GM18870 (cell line): ENCODE measurements at regions not wholly inside any gene's neighbourhood (a gene's known extent, or its start where the extent isn't known, plus 50 kb on each side); places are given as distances from the start of the nearest gene placed in this dataset.
"Not testable (repeated sequence)": the region's sequence is repeated elsewhere in the genome, so short reads cannot be mapped to it uniquely, and the experiment has no call there.

Experiments
- ATAC-seq: cut with Tn5 transposase; IDR thresholded peaks from one replicate; pipeline ENCODE4 v1.9.1; 2021; ENCODE audit warnings: moderate library complexity; ENCODE audit not compliant: unreplicated experiment

- no peak for ATAC-seq
These were observed 143.0 kb downstream of the TTLL2 start for GRCh38 chr6:167467793-167468431.

- ATAC-seq, result no peak
These were observed 144.2 kb downstream of the TTLL2 start for GRCh38 chr6:167469101-167469500.

GRCh38 chr6:167469672-167470071 is 144.8 kb downstream of the TTLL2 start:
- ATAC-seq, result no peak

GRCh38 chr6:167470101-167470835 is 145.4 kb downstream of the TTLL2 start:
- no peak for ATAC-seq

DNA sequence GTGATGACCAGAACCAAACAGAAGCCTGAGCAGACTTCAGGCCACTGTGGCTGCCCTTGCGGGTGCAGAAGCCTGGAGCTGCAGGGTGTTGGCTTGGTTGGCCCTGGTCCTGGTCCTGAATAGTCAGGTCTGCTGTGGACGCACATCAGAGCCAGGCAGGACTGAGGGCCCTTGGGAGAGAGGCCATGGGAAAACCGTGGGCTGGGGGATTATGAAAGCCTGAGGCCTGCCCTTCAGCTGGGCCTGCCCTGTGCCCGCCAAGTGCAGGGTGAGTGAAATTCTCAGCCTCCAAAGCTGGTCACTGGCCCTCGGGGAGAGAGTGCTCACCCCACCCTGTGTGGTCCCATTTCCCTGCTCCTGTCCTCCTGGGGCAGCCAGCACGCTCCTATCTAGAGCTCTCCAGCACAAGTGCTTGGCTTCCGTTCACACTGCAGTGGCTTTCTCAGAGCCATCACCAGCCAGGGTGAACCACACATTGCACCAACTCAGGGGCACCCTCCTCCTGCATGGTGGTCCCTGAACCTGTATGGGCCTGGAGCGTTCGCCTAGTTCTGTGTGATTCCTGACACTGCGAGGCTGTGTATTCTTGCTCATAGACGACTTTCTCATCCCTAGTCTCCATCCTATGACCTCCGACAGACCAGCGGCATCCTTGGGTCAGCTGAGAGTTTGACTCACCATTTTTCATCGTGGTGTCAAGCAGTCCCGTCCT is 146.1 kb downstream of the TTLL2 start:
- no peak for ATAC-seq

- ATAC-seq, result no peak
These were observed 146.7 kb downstream of the TTLL2 start for GRCh38 chr6:167471548-167471930.

DNA sequence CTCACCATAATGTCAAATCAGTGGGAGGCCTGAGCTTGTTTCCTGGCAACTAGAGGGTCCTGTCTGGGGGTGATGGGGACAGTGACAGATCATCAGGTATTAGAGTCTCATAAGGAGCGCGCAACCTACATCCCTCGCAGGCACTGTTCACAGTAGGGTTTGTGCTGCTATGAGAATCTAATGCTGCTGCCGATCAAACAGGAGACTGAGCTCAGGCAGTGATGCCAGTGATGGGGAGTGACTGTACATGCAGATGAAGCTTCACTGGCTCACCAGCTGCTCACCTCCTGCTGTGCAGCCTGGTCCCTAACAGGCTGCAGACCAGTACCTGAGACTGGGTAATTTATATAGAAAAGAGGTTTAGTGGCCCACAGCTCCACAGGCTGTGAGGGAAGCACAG is 147.3 kb downstream of the TTLL2 start:
- no peak for ATAC-seq

DNA sequence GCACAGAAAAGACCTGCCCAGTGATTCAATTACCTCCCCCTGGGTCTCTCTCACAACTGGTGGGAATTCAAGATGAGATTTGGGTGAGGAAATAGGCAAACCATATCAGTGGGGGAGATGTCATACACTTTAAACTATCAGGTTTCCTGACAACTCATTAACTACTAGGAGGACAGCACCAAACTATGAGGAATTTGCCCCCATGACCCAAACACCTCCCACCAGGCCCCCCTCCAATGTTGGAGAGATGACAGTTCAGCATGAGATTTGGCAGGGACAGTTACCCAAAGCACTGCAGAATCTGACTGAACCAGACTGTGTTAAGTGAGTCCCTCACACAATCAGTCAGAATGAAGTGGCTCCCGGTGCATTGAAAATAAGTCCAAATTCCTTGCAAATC is 148.0 kb downstream of the TTLL2 start:
- no peak for ATAC-seq

DNA sequence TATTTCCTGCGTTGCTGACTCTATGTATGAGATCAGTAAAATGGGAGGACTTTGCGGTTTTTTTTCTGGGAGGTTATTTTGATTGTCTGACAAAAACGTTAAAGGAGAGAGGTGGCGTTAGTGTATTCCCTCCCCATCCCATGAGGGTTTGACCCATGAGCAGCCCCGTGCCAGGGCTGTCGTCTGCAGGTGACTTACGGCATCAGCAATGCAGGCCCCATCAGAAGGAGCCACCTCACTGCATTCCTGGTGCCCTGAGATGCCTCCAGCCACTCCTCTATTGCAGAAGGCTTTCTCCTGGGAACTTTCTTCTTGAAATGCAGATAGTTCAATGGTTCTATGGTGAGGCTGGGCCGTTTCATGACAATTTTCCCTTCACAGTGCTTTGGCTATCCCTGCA is 149.3 kb downstream of the TTLL2 start:
- no peak for ATAC-seq

- ATAC-seq, result no peak
These were observed 149.8 kb downstream of the TTLL2 start for GRCh38 chr6:167474725-167475124.

- ATAC-seq, result no peak
These were observed 151.1 kb downstream of the TTLL2 start for GRCh38 chr6:167475947-167476346.

DNA sequence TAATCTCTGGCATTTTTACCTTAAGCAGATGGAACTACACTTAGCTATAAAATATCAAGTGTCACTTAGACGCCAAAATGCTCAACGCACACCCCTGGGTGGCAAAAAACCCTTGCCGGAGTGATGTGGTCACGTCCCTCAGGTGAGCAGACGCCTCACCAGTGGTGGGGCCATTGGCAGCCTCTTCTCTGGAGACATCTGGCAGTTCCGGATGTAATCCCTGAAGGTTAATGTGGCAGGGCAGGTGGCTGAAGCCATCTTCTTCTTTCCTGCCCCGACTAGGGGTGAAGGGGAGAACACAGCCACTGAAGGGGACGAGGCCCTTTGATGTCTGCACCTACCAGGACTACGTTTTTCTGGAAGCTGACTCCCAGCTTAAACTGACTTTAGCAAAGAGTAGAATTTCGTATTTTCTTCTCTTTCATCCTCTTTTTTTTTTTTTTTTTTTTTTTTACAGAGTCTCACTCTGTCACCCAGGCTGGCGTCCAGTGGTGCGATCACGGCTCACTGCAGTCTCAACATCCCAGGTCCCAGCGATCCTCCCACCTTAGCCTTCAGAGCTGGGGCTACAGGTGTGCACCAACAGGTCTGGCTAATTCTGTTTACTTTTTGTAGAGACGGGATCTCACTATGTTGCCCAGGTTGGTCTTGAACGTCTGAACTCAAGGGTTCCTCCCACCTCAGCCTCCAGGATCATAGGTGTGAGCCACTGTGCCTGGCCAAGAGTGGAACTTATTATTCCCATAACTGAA is 152.1 kb downstream of the TTLL2 start:
- no peak for ATAC-seq

DNA sequence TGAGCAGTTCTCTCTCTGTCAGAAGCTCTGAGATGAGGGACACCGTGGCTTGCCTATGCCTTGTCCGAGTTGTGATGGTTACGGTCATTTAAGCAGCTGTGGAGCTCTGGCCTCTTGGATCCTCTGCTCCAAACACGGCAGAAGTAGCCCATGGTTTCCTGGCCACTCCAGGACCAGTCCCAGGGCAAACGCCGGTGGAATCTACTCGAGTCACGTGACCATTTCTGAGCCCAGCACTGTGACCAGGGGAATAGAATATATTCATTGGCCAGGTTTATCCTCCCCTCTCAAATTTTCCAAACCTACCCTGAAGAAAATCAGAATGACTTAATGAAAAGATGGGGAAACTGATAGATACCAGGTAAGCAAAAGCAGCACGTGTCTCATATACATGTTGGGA is 152.8 kb downstream of the TTLL2 start:
- ATAC-seq, result no peak

DNA sequence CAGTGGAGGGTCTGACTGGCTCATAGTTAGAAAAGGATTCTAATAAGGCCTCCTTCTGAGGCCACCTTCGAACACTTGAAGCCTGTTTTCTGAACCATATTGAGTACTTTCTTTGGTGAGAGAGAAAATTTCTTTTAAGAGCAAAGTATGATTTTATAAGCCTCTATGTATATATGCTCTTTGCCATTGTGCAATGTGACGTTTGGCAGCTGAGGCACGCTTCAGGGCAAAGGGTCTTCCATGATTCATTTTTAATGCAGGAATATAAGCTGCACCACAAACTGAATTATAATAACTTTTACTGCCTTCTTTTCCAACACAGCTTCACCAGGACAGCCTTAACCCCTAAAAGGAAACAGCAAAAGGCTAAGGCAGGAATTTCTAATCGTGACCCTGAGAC is 154.4 kb downstream of the TTLL2 start:
- no peak for ATAC-seq

DNA sequence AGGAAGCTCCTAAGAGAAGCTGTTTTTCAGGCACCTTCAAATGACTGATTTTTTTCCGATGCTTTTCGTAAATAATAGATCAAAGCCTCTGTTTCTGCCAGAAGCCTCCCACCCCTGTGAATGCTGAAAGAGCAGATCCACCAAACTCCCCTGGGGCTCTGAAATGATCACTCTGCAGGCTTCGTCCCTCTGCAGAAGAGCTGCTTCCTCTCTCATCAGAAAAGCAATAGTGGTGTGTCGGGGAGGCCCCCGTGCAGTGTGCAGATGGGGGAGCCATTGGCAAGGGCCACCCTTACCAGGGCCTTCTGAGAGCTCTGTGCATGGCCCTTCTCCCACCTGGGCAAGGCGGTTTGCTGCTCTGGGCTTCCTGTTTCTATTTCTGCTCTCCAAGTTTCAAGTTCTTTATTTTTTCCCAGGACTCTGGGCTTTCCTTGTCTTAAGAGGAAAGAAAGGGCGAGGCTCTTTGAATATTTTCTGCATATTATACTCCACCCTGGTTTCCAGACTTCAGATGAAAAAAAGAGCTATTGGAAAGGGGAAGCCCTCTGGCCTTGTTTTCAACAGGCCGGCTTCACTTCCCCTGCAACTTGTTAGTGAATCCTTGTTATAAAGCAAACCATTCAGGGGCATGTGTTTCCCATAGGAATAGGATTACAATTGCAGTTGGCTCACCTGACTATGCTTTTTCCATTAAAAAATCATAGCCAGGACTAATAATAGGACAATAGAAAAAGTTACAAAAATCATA is 155.2 kb downstream of the TTLL2 start:
- no peak for ATAC-seq

- ATAC-seq, result no peak
These were observed 156.5 kb downstream of the TTLL2 start for GRCh38 chr6:167481307-167481926.

DNA sequence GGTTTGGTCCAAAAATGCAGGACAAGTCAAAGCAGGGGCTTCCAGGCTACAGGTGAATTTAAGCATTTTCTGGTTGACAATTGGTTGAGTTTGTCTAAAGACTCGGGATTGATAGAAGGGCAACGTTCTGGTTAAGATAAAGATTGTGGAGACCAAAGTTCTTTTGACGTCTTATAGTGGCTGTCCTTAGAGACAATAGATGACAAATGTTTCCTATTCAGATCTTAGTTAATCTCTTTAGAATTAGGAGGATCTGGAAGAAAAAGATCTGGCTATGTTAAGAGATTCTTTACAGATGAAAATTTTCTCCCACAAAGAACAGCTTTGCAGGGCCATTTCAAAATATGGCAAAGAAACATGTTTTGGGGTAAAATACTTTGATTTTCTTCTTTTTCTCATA is 157.9 kb downstream of the TTLL2 start:
- not testable (repeated sequence) for ATAC-seq

DNA sequence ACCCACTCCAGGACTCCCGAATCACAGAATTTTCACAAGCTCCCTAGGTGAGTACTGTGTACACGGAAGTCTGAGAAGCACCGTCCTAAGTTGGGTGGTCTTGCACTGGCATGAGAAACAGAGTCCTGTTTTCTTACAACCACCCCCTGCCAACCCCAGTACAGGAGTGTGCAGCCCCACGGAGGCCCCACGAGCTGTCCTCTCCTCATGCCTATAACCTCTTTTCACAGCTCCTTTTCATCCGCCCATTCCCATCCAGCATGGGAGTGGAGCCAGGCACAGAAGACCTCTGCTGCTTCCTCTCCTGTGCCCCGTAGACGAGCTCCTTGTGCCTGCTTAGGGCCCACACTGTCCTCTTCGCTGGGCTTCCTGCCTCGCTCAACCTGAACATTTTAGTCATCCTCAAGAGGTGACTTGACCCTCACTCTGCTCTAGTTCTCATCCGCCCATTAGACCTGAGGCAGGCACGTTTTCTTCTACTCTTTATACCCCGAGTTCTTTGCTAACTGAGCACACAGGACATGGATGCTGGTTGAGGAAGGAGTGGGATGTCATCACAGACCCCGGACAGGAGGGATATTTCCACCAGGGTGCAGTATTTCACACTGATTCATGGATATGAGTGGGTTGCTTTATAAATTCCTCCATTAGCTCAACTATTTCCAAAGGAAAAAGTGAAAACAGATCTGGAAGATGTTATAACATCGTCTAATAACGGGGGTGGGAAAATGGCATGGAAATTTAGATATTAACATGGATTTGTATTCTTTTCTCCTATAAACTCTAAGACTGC is 160.5 kb downstream of the TTLL2 start:
- ATAC-seq, result no peak
